GM08714 (cell line): ENCODE measurements at regions not wholly inside any gene's neighbourhood (a gene's known extent, or its start where the extent isn't known, plus 50 kb on each side); places are given as distances from the start of the nearest gene placed in this dataset.

Experiments used
- H3K4me3 ChIP-seq: fragments of 200-500 bp; sonication (Bioruptor generic); 2 replicates; pipeline ENCODE4 v1.5.1; 2014; ENCODE audit warnings: mild to moderate bottlenecking, low read length, inconsistent platforms
- ZNF274 ChIP-seq: IDR thresholded peaks from 2 replicates; pipeline ENCODE4 v1.6.1; 2012; ENCODE audit warnings: mild to moderate bottlenecking, low read depth, low read length

DNA sequence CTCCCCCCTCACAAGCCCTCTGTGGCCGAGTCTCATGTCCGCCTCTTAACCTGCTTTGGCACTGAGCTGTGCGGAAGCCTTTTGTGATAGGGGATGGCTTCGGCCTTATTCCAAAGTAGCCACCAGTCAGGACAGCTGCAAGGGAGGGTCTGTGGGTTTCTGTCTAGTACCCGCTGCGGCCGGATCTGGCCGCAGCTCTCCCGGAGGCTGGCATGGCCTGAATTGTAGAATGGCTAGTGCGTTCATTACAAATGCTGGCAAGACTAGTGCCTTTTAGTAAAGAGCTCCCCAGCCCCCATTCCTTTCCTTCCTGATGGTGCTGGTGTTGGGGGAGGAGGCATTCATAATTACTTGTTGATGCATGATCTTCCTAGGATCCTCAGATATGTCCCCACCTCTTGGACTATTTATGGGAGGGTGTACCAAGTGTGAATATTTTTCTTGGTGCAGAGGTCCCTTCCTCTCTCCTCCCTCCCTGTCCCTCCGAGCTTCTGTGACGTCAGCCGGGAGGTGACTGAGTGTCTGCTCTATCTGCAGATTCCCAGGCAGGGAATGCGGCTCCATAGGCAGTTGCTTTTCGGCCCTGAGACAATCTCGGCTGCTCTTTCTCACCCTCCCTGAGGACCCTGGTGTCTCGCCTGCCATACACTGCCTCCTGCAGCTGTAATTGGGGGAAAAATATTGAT, 108.7 kb upstream of the E2F8 start:
- no peak for TF ChIP-seq ZNF274
- no peak overlapping the region for H3K4me3 ChIP-seq

GRCh38 chr11:19347911-19348310, 107.2 kb upstream of the E2F8 start:
- no peak for TF ChIP-seq ZNF274
- no peak overlapping the region for H3K4me3 ChIP-seq

DNA sequence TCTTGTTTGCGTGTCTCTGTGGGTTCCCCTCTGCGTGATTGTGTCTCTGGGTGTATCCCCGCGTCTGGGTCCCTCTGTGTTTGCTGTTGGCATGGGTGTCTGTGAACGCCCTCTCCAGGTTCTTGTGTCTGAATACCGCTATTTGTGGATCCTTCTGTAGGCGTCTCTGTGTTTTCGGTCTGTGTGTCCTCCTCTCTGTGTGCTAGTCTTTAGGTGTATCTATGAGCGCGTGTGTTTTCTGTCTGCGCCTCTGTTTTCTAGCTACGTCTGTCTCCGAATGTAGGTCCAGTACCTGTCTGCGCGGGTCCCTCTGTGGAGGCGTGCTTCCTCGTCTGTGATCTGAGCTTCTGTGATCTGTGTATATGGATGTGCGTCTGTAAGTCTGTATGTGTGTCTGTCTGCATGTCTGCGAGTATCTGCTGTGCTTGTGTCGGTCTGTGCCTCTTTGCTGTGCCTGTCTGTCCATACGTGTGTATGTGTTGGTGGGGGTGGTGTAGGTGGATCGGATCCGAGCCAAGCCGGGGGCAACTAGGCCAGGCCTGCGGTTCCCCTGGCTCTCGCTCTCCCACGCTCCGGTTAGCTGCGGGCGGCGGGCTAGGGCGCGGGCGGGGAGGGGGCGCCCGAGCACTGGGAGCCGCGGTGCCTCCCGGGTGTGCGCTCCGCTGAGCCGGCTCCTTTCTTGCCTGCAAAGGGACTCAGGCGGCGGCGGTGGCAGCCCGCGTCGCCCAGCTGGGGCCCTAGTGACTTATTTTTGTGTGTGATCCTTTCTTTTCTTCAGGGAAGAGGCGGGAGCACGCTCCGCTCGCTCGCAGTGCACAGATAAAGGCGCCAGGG, 105.3 kb upstream of the E2F8 start:
- TF ChIP-seq ZNF274 = no peak
- no peak overlapping the region; the same call in 1 of the 2 replicates for H3K4me3 ChIP-seq

GRCh38 chr11:19345519-19345847, 104.7 kb upstream of the E2F8 start:
- no peak for TF ChIP-seq ZNF274
- no peak overlapping the region; the same call in 1 of the 2 replicates for H3K4me3 ChIP-seq

GRCh38 chr11:19344661-19345518, 104.1 kb upstream of the E2F8 start:
- no peak overlapping the region for H3K4me3 ChIP-seq
- TF ChIP-seq ZNF274 = no peak

DNA sequence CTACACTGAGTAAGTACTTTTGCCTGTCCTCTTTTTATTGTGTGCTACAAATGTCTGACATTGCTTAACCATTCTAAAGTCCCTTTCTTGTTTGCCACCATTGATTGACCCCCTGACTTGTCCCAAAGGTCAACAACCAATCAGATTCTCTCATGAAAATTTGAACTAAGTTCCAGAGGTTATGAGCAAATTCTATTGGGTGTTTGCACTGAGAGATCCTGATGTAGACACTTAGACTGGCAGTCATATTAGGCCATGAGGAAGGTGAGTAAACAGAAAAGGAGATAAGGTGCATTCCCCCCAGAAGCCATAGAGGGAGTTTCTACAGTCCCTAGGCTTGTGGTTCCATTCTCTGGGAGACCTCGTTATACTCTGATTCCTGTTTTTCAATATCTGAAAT, 101.3 kb upstream of the E2F8 start:
- no peak overlapping the region for H3K4me3 ChIP-seq
- TF ChIP-seq ZNF274 = no peak

DNA sequence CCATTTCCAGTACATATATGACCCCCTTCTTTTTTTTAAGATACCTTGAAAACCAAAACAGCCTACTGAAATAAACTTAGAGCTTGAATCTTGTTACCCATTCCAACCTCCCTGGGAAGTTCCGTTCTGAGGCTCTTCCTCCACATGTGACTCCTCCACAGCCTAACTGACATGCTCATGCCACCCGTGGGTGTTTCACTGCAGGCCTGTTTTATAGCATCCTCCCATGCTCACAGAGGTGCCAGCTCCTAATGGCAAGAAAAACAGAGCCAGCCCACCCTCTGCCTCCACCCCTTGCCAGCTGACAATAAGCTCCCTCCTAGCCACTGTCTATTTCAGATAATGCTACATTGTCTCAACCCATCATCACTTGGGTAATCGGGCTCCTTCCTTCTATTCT, 97.6 kb upstream of the E2F8 start:
- H3K4me3 ChIP-seq = no peak overlapping the region
- no peak for TF ChIP-seq ZNF274

DNA sequence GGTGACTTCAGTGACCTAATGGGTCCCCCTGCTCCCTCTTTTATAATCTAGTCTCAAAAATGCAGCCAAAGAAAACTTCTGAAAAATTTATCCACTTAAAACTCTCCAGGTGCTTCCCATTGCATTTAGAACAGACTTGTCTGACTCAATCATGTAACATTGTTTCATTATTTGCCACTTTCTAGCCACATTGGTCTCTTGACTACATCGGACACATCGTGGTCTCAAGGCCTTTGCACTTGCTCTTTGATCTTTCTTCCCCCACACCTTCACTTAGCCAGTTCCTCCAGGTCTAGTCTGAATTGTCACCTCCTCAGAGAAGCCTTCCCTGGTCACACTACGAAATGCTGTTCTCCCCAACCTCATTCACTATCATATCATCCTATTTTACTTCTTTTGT, 97.0 kb upstream of the E2F8 start:
- no peak for TF ChIP-seq ZNF274
- H3K4me3 ChIP-seq = no peak overlapping the region

GRCh38 chr11:19336331-19336730, 95.6 kb upstream of the E2F8 start:
- no peak for TF ChIP-seq ZNF274
- no peak overlapping the region for H3K4me3 ChIP-seq

GRCh38 chr11:19332476-19332875, 91.7 kb upstream of the E2F8 start:
- TF ChIP-seq ZNF274 = no peak
- no peak overlapping the region for H3K4me3 ChIP-seq

DNA sequence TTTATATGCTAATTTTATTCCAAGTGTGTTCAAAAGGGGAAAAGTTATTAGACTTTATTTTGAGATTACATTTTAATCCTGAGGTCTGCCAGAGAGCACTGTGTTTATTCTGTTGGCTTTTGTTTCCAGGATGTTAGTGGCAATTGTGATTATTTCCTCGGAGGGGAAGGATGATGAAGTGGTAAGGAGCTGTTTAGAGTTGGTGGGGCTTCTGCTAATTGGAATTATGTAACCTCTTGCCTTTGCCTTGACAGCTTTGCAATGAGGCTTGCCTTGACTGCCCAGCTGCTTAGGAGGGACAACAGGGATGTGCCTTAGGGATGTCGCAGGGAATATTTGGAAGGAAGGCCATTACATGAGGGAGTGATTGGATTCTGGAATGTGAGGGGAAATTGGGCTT, 89.7 kb upstream of the E2F8 start:
- TF ChIP-seq ZNF274 = no peak
- no peak overlapping the region for H3K4me3 ChIP-seq

- TF ChIP-seq ZNF274 = no peak
- no peak overlapping the region for H3K4me3 ChIP-seq
Observed at GRCh38 chr11:19329970-19330369, 89.2 kb upstream of the E2F8 start.

- TF ChIP-seq ZNF274 = no peak
- H3K4me3 ChIP-seq = no peak overlapping the region
Observed at GRCh38 chr11:19328586-19329311, 88.0 kb upstream of the E2F8 start.

- H3K4me3 ChIP-seq = no peak overlapping the region
- no peak for TF ChIP-seq ZNF274
Observed at GRCh38 chr11:19327280-19327679, 86.5 kb upstream of the E2F8 start.
